HG02884 (cell line): ENCODE measurements at regions not wholly inside any gene's neighbourhood (a gene's known extent, or its start where the extent isn't known, plus 50 kb on each side); places are given as distances from the start of the nearest gene placed in this dataset.
A peak's percentile ranks its signal among the peaks of the same experiment; 100 is the strongest.

Experiments
- ATAC-seq: cut with Tn5 transposase; IDR thresholded peaks from one replicate; pipeline ENCODE4 v1.9.1; 2021; ENCODE audit warnings: mild to moderate bottlenecking, moderate library complexity; ENCODE audit not compliant: unreplicated experiment

- no peak for ATAC-seq
Observed at GRCh38 chr14:61891810-61892209, 129.6 kb downstream of the SNAPC1 start.

- ATAC-seq: no peak
Observed at GRCh38 chr14:61893371-61893940, 131.2 kb downstream of the SNAPC1 start.

- peak; percentile 35 for ATAC-seq
Observed at GRCh38 chr14:61894452-61895077, 132.3 kb downstream of the SNAPC1 start.

- ATAC-seq: no peak
Observed at GRCh38 chr14:61897300-61897699, 135.1 kb downstream of the SNAPC1 start.

GRCh38 chr14:61898568-61898967 is 136.3 kb downstream of the SNAPC1 start:
- ATAC-seq: no peak

GRCh38 chr14:61899497-61899896 is 137.3 kb downstream of the SNAPC1 start:
- ATAC-seq: no peak

- ATAC-seq: no peak
Observed at GRCh38 chr14:61904946-61905345, 142.7 kb downstream of the SNAPC1 start.

- ATAC-seq: no peak
Observed at GRCh38 chr14:61911574-61911973, 149.4 kb downstream of the SNAPC1 start.

GRCh38 chr14:61918998-61919397 is 156.8 kb downstream of the SNAPC1 start:
- no peak for ATAC-seq

- ATAC-seq: no peak
Observed at GRCh38 chr14:61923348-61923747, 161.1 kb downstream of the SNAPC1 start.

- ATAC-seq: no peak
Observed at GRCh38 chr14:61925043-61925442, 162.8 kb downstream of the SNAPC1 start.

GRCh38 chr14:61925732-61926435 is 163.7 kb downstream of the SNAPC1 start:
- no peak for ATAC-seq

- no peak for ATAC-seq
Observed at GRCh38 chr14:61927060-61927459, 164.8 kb downstream of the SNAPC1 start.

GRCh38 chr14:61927520-61927919 is 165.3 kb downstream of the SNAPC1 start:
- no peak for ATAC-seq

- no peak for ATAC-seq
Observed at GRCh38 chr14:61928300-61928699, 166.1 kb downstream of the SNAPC1 start.

- no peak for ATAC-seq
Observed at GRCh38 chr14:61928701-61929100, 166.5 kb downstream of the SNAPC1 start.

GRCh38 chr14:61929651-61930050 is 167.4 kb downstream of the SNAPC1 start:
- ATAC-seq: no peak

- no peak for ATAC-seq
Observed at GRCh38 chr14:61930101-61930857, 168.1 kb downstream of the SNAPC1 start.

GRCh38 chr14:61932974-61933373 is 170.8 kb downstream of the SNAPC1 start:
- no peak for ATAC-seq

GRCh38 chr14:61934385-61934784 is 172.2 kb downstream of the SNAPC1 start:
- ATAC-seq: no peak

GRCh38 chr14:61939776-61940175 is 177.6 kb downstream of the SNAPC1 start:
- ATAC-seq: no peak
